ENCODE measurements at regions not wholly inside any gene's neighbourhood (a gene's known extent, or its start where the extent isn't known, plus 50 kb on each side); places are given as distances from the start of the nearest gene placed in this dataset.
"Not testable (repeated sequence)": the region's sequence is repeated elsewhere in the genome, so short reads cannot be mapped to it uniquely, and the experiment has no call there.

DNA sequence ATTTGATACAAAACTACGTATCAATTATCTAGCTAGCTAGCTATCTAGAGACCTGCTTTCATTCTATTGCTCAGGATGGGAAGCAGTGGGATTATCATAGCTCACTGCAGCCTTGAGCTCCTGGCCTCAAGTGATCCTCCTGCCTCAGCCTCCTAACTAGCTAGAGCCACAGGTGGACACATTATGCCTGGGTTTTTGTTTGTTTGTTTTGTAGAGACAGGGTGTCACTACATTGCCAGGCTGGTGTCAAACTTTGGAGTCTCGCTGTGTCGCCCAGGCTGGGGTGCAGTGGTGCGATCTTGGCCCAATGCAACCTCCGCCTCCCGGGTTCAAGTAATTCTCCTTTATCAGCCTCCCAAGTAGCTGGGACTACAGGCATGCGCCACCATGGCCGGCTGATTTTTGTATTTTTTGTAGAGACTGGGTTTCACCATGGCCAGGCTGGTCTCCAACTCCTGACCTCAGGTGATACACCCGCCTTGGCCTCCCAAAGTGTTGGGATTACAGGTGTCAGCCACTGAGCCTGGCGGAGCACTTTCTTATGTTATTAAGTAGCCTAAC lies 122.5 kb upstream of the FBXO28 start:
- DNase-seq (ENCODE audit: low read depth, low spot score) = not testable (repeated sequence)

DNA sequence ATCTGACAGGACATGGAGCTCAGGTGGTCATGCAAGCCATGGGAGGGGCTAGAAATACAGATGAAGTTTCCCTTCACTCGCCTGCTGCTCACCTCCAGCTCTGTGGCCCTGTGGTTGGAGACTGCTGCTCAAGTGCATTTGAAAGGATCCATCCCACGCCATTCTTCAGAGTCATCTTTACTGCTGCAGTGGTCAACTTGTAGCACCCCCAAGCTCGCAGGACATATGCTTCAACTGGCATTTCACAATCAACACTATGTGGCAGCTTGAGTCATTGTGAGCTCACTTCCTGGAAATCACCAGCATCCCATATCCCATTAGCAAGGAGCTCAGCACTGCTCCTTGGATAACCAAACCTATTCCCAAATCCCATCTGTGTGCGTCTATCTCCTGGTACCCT lies 116.2 kb upstream of the TP53BP2 start:
- not testable (repeated sequence) for DNase-seq (ENCODE audit: low read depth, low spot score)

GRCh38 chr1:223952801-223953200 lies 107.1 kb upstream of the TP53BP2 start:
- DNase-seq (ENCODE audit: low read depth, low spot score) = not testable (repeated sequence)

- DNase-seq (ENCODE audit: low read depth, low spot score) = not testable (repeated sequence)
These were observed 105.8 kb upstream of the TP53BP2 start for GRCh38 chr1:223951551-223951950.

DNA sequence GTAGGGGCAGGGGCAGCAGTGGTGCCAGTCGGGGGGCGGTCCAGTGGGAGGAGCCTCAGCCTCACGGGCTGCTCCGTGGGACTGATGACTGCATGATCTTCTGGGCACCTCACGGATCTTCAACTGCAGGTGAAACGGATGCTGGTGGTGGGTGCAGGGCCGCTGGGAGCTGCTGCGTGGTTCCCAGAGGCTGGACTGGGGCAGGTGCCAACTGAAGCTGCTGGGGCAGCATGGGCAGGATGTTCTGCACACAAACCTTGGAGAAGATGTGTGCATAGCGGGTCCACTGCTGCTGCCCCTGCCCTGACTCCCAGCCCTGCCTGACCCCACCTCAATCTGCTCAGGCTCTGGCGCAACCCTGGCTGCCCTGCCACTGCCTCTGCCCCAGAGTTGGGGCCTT lies 104.2 kb upstream of the TP53BP2 start:
- not testable (repeated sequence) for DNase-seq (ENCODE audit: low read depth, low spot score)

DNA sequence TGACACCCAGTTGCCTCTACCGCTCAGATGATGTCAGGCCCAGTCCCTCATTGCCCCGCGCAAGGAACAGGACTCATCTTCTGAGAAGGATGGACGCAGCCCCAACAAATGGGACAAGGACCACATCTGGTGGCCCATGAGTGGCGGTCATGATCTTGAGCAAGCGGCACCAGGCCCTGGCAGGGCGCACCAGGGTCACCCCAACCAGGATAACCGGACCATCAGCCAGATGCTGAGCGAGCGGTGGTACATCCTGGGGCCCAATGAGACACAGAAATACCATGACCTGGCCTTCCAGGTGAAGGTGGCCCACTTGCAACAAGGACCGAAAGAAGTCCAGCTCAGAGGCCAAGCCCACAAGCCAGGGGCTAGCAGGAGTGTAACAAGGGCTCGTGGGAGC lies 102.3 kb upstream of the TP53BP2 start:
- not testable (repeated sequence) for DNase-seq (ENCODE audit: low read depth, low spot score)

GRCh38 chr1:223936592-223936991 lies 90.8 kb upstream of the TP53BP2 start:
- not testable (repeated sequence) for DNase-seq (ENCODE audit: low read depth, low spot score)

GRCh38 chr1:223931476-223931875 lies 85.7 kb upstream of the TP53BP2 start:
- not testable (repeated sequence) for DNase-seq (ENCODE audit: low read depth, low spot score)

DNA sequence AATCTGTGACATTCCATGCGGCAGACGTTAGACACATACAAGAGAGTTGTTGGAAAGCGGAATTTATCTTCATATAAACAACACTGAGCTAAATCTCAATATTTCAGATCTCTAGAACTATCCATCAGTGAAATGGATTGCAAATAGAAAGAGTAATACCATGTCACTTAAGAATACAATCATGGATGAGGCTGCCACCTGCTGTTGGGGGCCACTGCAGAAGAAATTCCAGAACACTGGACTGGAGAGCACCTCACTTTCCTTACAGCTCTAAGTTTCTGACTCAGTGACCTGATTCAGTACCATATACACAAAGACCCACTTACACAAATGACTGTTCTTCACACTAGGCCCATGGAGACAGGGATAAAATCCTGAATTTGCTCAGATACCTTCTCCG lies 75.1 kb upstream of the TP53BP2 start:
- DNase-seq (ENCODE audit: low read depth, low spot score) = not testable (repeated sequence)

- DNase-seq (ENCODE audit: low read depth, low spot score) = not testable (repeated sequence)
These were observed 69.7 kb upstream of the TP53BP2 start for GRCh38 chr1:223915476-223915875.

DNA sequence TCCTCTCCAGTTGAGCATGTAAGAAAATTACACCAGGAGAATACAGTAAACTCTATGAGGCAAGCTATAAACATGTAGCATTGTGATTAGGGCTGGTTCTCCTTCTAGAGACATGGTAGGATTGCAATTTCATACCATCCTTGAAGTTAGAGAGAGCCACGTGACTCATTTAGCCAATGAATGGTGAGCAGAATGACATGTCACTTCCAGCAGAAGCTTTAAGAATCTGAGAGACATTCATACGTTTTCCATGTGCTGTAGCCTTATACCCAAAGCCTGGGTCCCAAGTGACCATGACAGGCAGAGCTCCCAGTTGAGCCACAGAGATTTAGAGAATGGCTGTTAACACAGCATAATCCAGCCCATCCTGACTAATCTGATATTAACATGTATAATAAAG lies 68.0 kb upstream of the TP53BP2 start:
- not testable (repeated sequence) for DNase-seq (ENCODE audit: low read depth, low spot score)

GRCh38 chr1:223907943-223908587 lies 62.3 kb upstream of the TP53BP2 start:
- DNase-seq (ENCODE audit: low read depth, low spot score) = not testable (repeated sequence)

GRCh38 chr1:223903221-223903620 lies 57.5 kb upstream of the TP53BP2 start:
- DNase-seq (ENCODE audit: low read depth, low spot score) = not testable (repeated sequence)

DNA sequence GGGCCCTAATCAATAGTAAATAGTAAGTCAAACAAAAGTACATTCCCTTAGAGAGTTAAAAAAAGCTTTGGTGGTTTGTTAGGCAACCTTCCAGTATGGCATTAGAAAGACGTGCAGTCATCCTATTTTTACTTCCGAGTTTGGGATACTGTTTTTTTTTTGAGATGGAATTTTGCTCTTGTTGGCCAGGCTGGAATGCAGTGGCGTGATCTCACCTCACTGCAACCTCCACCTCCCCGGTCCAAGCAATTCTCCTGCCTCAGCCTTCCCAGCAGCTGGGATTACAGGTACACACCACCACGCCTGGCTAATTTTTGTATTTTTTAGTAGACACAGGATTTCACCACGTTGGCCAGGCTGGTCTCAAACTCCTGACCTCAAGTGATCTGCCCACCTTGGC lies 54.0 kb upstream of the TP53BP2 start:
- not testable (repeated sequence) for DNase-seq (ENCODE audit: low read depth, low spot score)

DNA sequence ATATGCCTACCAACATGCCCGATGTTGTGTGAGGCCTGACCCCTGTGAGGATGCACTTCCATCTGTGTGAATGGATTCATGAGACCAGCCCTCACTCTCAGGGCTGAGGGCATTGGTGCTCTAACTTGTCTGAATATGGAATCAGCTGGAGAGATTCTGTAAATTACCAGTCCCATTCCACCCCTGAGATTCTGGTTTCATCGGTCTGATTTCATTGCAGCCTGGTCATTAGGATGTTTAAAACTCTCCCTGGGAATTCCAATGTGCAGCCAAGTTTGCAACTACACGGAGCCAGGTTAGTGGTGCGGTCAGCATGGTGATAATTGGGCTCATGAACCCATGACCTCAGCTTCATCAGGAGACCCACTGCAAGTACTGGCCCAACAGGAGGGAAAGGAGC lies 51.4 kb upstream of the TP53BP2 start:
- not testable (repeated sequence) for DNase-seq (ENCODE audit: low read depth, low spot score)

DNA sequence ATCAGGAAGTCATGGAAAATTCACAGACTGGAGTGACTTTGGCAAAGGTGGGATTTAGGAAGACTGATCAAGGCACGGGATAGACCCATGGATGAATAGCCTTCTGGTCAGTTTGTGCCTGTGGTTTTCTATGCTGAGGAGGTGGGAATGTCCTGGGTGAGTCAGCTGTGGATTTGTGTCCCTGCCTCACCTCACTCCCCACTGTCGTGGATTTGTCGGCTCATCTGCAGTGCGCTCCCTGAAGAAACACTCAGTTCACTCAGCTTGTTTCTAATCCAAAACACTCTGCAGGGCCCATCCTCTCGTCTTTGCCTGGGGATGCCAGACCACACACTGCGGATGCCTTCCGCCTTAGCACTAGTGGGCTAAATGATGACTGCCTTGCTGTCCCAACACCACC lies 50.2 kb upstream of the TP53BP2 start:
- not testable (repeated sequence) for DNase-seq (ENCODE audit: low read depth, low spot score)

Measured in activated CD4-positive, CD25-positive, alpha-beta regulatory T cell treated with anti-CD3 and anti-CD28 coated beads, Interleukin-2, amount 50 U/mL, for 16 hours (primary cell).